C4-2B (cell line): ENCODE measurements at regions not wholly inside any gene's neighbourhood (a gene's known extent, or its start where the extent isn't known, plus 50 kb on each side); places are given as distances from the start of the nearest gene placed in this dataset.

Source experiments
- ZFX ChIP-seq: fragments of 450-650 bp; IDR thresholded peaks from 2 replicates; pipeline ENCODE4 v1.6.1; 2017
- TF ChIP-seq, protein P1 (sequence below): fragments of 450-650 bp; conservative IDR thresholded peaks from 2 replicates; pipeline ENCODE4 v1.5.1; 2017; ENCODE audit warnings: mild to moderate bottlenecking

DNA sequence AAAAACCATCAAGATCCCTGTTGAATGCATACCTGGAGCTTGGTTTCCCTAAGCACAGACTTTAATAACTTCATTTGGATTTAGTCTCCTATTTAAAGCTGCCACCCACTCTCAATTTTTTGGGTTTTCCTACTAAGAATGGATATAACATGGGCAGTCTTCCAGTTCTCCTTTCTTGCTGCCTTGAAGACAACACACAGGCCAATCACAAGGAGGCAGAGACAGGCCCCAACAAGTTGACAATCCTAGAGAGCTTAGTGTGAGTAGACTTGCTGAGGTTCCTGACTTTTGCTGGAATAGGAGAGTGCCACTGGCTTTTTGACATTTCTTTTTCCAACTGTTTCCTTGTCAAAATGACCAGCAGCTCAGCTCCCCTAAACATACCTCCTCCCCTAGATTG lies 112.3 kb upstream of the ESR1 start:
- TF ChIP-seq, protein P1, sequence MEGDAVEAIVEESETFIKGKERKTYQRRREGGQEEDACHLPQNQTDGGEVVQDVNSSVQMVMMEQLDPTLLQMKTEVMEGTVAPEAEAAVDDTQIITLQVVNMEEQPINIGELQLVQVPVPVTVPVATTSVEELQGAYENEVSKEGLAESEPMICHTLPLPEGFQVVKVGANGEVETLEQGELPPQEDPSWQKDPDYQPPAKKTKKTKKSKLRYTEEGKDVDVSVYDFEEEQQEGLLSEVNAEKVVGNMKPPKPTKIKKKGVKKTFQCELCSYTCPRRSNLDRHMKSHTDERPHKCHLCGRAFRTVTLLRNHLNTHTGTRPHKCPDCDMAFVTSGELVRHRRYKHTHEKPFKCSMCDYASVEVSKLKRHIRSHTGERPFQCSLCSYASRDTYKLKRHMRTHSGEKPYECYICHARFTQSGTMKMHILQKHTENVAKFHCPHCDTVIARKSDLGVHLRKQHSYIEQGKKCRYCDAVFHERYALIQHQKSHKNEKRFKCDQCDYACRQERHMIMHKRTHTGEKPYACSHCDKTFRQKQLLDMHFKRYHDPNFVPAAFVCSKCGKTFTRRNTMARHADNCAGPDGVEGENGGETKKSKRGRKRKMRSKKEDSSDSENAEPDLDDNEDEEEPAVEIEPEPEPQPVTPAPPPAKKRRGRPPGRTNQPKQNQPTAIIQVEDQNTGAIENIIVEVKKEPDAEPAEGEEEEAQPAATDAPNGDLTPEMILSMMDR, result no peak
- no peak for TF ChIP-seq ZFX
